ENCODE measurements at regions not wholly inside any gene's neighbourhood (a gene's known extent, or its start where the extent isn't known, plus 50 kb on each side); places are given as distances from the start of the nearest gene placed in this dataset.
"Not testable (repeated sequence)": the region's sequence is repeated elsewhere in the genome, so short reads cannot be mapped to it uniquely, and the experiment has no call there.

- intact Hi-C loops (cut with micrococcal nuclease), result no loop called here
- dilution Hi-C loops (cut with MboI; ENCODE audit: extremely low pct_ligation_motif_present, low sequenced_read_pairs), result no loop called here
- ChIA-PET CTCF (no interaction called here), POLR2A (no interaction called here)
- H3K4me3 ChIP-seq (replicated peaks in 1 of 3; ENCODE audit: insufficient read depth in 1 of 3, low read depth in 1 of 3, low read length in 3 of 3), result no peak overlapping the region
- no peaks in the 10 kb centered on the region for H3K9me1 ChIP-seq (replicated peaks; ENCODE audit: control insufficient read depth, extremely low read depth, insufficient read depth, low read length)
- TF ChIP-seq JUN (IDR thresholded peaks at IDR 0.05; ENCODE audit: borderline replicate concordance, insufficient read depth, insufficient read length, low read depth), result no peak
- no peak for TF ChIP-seq POLR2AphosphoS5 (IDR thresholded peaks at IDR 0.05; ENCODE audit: insufficient read depth, low read depth, low read length)
- TF ChIP-seq CTCF (IDR thresholded peaks at IDR 0.05; ENCODE audit: extremely low read depth in 1 of 2, insufficient read depth in 1 of 2, low read depth in 1 of 2, low read length in 2 of 2), result no peak
- no peak for TF ChIP-seq MAX (IDR thresholded peaks at IDR 0.05; ENCODE audit: insufficient read depth, insufficient read length)
- no peak for TF ChIP-seq EZH2 (IDR thresholded peaks at IDR 0.05; ENCODE audit: borderline replicate concordance, low read depth, low read length, severe bottlenecking)
- TF ChIP-seq POLR2A (IDR thresholded peaks at IDR 0.05; ENCODE audit: low read depth, low read length), result no peak
- no peak for TF ChIP-seq GATA2 (IDR thresholded peaks at IDR 0.05; ENCODE audit: insufficient read depth, insufficient read length, low read depth, low read length)
- no peak for TF ChIP-seq MYC (IDR thresholded peaks at IDR 0.05; ENCODE audit: low read depth, low read length)
- TF ChIP-seq FOS (IDR thresholded peaks at IDR 0.05; ENCODE audit: borderline replicate concordance, insufficient read depth, low read length), result no peak
- no peaks in the 10 kb centered on the region for H4K20me1 ChIP-seq (replicated peaks; ENCODE audit: control insufficient read depth, extremely low read depth, insufficient read depth, low read length)
- H3K9ac ChIP-seq (replicated peaks; ENCODE audit: extremely low read depth, insufficient read depth, low read length), result no peak overlapping the region
- H3K4me1 ChIP-seq (ENCODE audit: control insufficient read depth, extremely low read depth, insufficient read depth, low read length), result no peaks in the 10 kb centered on the region
- no peak for FAIRE-seq
- H3K27ac ChIP-seq (ENCODE audit: insufficient read depth, low read depth, low read length), result no peak overlapping the region
- no peaks in the 10 kb centered on the region for H3K36me3 ChIP-seq (ENCODE audit: control insufficient read depth in 2 of 2, extremely low read depth in 1 of 2, insufficient read depth in 2 of 2, low read length in 2 of 2)
- DNase-seq (ENCODE audit: low read depth, low spot score), result no peak
- no peaks in the 10 kb centered on the region for H3K27me3 ChIP-seq (ENCODE audit: control insufficient read depth in 2 of 2, insufficient read depth in 2 of 2, low read length in 2 of 2)
- H2AFZ ChIP-seq (ENCODE audit: low read depth, low read length), result no peak overlapping the region
- no peak overlapping the region for H3K4me2 ChIP-seq (ENCODE audit: insufficient read depth, low read length)
- no TSS peak for BruUV-seq (replicated peaks)
- H3K79me2 ChIP-seq (ENCODE audit: control insufficient read depth, insufficient read depth, low read length), result no peaks in the 10 kb centered on the region
- peaks cover 2% of the 10 kb centered on the region for H3K9me3 ChIP-seq (replicated peaks; ENCODE audit: control insufficient read depth, insufficient read depth, low read length)
Measured at GRCh38 chr3:4166540-4166939, 136.6 kb upstream of the SETMAR start.

- H3K9ac ChIP-seq (replicated peaks; ENCODE audit: extremely low read depth, insufficient read depth, low read length); CTCF ChIA-PET; H3K27ac ChIP-seq (ENCODE audit: insufficient read depth, low read depth, low read length); H3K4me3 ChIP-seq (replicated peaks in 1 of 3; ENCODE audit: insufficient read depth in 1 of 3, low read depth in 1 of 3, low read length in 3 of 3); H3K4me2 ChIP-seq (ENCODE audit: insufficient read depth, low read length); H3K9me1 ChIP-seq (replicated peaks; ENCODE audit: control insufficient read depth, extremely low read depth, insufficient read depth, low read length); dilution Hi-C loops (cut with MboI; ENCODE audit: extremely low pct_ligation_motif_present, low sequenced_read_pairs); intact Hi-C loops (cut with micrococcal nuclease); H3K36me3 ChIP-seq (ENCODE audit: control insufficient read depth in 2 of 2, extremely low read depth in 1 of 2, insufficient read depth in 2 of 2, low read length in 2 of 2); BruUV-seq (replicated peaks); H2AFZ ChIP-seq (ENCODE audit: low read depth, low read length); FAIRE-seq; H3K27me3 ChIP-seq (ENCODE audit: control insufficient read depth in 2 of 2, insufficient read depth in 2 of 2, low read length in 2 of 2); H3K4me1 ChIP-seq (ENCODE audit: control insufficient read depth, extremely low read depth, insufficient read depth, low read length); DNase-seq (ENCODE audit: low read depth, low spot score); H4K20me1 ChIP-seq (replicated peaks; ENCODE audit: control insufficient read depth, extremely low read depth, insufficient read depth, low read length); POLR2A ChIA-PET; H3K79me2 ChIP-seq (ENCODE audit: control insufficient read depth, insufficient read depth, low read length); H3K9me3 ChIP-seq (replicated peaks; ENCODE audit: control insufficient read depth, insufficient read depth, low read length): not testable (repeated sequence)
Measured at GRCh38 chr3:4167230-4167629, 135.9 kb upstream of the SETMAR start.
